CD14-positive monocyte (primary cell): ENCODE measurements at regions not wholly inside any gene's neighbourhood (a gene's known extent, or its start where the extent isn't known, plus 50 kb on each side); places are given as distances from the start of the nearest gene placed in this dataset.

Experiments
- DNase-seq, 3 donors: peaks; one replicate each; pipeline ENCODE4 v3.0.0-alpha.2; 2011 to 2022
- H2AFZ ChIP-seq: 2 replicates; pipeline ENCODE4 v1.6.0; 2012; ENCODE audit warnings: mild to moderate bottlenecking, low read depth, low read length, inconsistent platforms; ENCODE audit not compliant: insufficient read depth, poor library complexity, severe bottlenecking
- H3K27ac ChIP-seq, 2 donors: 1 replicate in 1 of 2; 2 replicates in 1 of 2; pipeline ENCODE4 v1.5.1; 2012 to 2013; ENCODE audit warnings: low read length in 2 of 2, control low read depth in 1 of 2, inconsistent platforms in 1 of 2, low read depth in 1 of 2, mild to moderate bottlenecking in 1 of 2
- H3K27me3 ChIP-seq, 2 donors: one replicate each; pipeline versions ENCODE4 v1.6.0 to v1.6.1; 2011 to 2013; ENCODE audit warnings: low read length in 2 of 2; ENCODE audit not compliant: control insufficient read depth in 2 of 2, insufficient read depth in 2 of 2
- H3K36me3 ChIP-seq, 2 donors: replicated peaks in 1 of 2; 1 replicate in 1 of 2; 2 replicates in 1 of 2; pipeline versions ENCODE4 v1.5.1 to v1.6.1; 2012 to 2013; ENCODE audit warnings: low read length in 2 of 2, control low read depth in 1 of 2, inconsistent platforms in 1 of 2, mild to moderate bottlenecking in 1 of 2; ENCODE audit not compliant: insufficient read depth in 2 of 2, control insufficient read depth in 1 of 2
- H3K4me1 ChIP-seq, 2 donors: 1 replicate in 1 of 2; 2 replicates in 1 of 2; pipeline versions ENCODE4 v1.5.1 to v1.6.1; 2012 to 2013; ENCODE audit warnings: low read length in 2 of 2, control low read depth in 1 of 2, inconsistent platforms in 1 of 2, mild to moderate bottlenecking in 1 of 2, moderate library complexity in 1 of 2; ENCODE audit not compliant: insufficient read depth in 2 of 2, control insufficient read depth in 1 of 2
- H3K4me2 ChIP-seq: replicated peaks from 2 replicates; pipeline ENCODE3; 2012; ENCODE audit warnings: low read length, moderate library complexity, mild to moderate bottlenecking; ENCODE audit not compliant: poor library complexity, severe bottlenecking; ENCODE audit errors: extremely low read depth
- H3K4me3 ChIP-seq, 3 experiments: fragments of 200-600 bp in 1 of 3; sonication (generic) in 1 of 3; replicated peaks in 1 of 3; 1 replicate in 2 of 3; 2 replicates in 1 of 3; pipeline ENCODE4 v1.5.1; 2011 to 2013; ENCODE audit warnings: low read length in 3 of 3, mild to moderate bottlenecking in 3 of 3, control low read depth in 2 of 3, low read depth in 2 of 3, inconsistent platforms in 1 of 3, moderate library complexity in 1 of 3
- H3K79me2 ChIP-seq: 2 replicates; pipeline ENCODE4 v1.6.0; 2012; ENCODE audit warnings: mild to moderate bottlenecking, control low read depth, inconsistent platforms, low read length, moderate library complexity; ENCODE audit not compliant: insufficient read depth
- H3K9ac ChIP-seq: 2 replicates; pipeline ENCODE4 v1.6.0; 2017; ENCODE audit warnings: low read length, mild to moderate bottlenecking; ENCODE audit not compliant: insufficient read depth, poor library complexity, severe bottlenecking
- H3K9me3 ChIP-seq, 2 donors: replicated peaks in 1 of 2; 1 replicate in 1 of 2; 2 replicates in 1 of 2; pipeline versions ENCODE4 v1.5.1 to v1.6.1; 2012 to 2013; ENCODE audit warnings: low read length in 2 of 2, control low read depth in 1 of 2; ENCODE audit not compliant: control insufficient read depth in 1 of 2, insufficient read depth in 1 of 2
- H4K20me1 ChIP-seq: 2 replicates; pipeline ENCODE4 v1.6.0; 2012; ENCODE audit warnings: mild to moderate bottlenecking, low read length, control low read depth, moderate library complexity; ENCODE audit not compliant: insufficient read depth
- H3K27ac Mint-ChIP-seq, 7 donors: one replicate each; pipeline ENCODE4 v1.8.0; 2020; ENCODE audit warnings: mild to moderate bottlenecking in 7 of 7, mixed read lengths in 7 of 7, moderate library complexity in 6 of 7, inconsistent platforms in 2 of 7
- H3K27me3 Mint-ChIP-seq, 3 donors: one replicate each; pipeline ENCODE4 v1.8.0; 2021 to 2022; ENCODE audit warnings: low read depth in 3 of 3, mild to moderate bottlenecking in 3 of 3, mixed read lengths in 3 of 3, moderate library complexity in 3 of 3, inconsistent platforms in 1 of 3
- H3K36me3 Mint-ChIP-seq, 2 donors: one replicate each; pipeline ENCODE4 v1.8.0; 2020; ENCODE audit warnings: mixed read lengths in 2 of 2, inconsistent platforms in 1 of 2, mild to moderate bottlenecking in 1 of 2
- H3K4me1 Mint-ChIP-seq: one replicate; pipeline ENCODE4 v1.8.0; 2020; ENCODE audit warnings: mild to moderate bottlenecking, mixed read lengths
- H3K4me3 Mint-ChIP-seq, 2 donors: one replicate each; pipeline ENCODE4 v1.8.0; 2020; ENCODE audit warnings: mild to moderate bottlenecking in 2 of 2, mixed read lengths in 2 of 2, moderate library complexity in 1 of 2
- H3K9me3 Mint-ChIP-seq, 7 donors: one replicate each; pipeline ENCODE4 v1.8.0; 2020 to 2022; ENCODE audit warnings: mixed read lengths in 7 of 7, mild to moderate bottlenecking in 6 of 7, moderate library complexity in 6 of 7, inconsistent platforms in 2 of 7
- WGBS: methylation state at CpG from one replicate; pipeline ENCODE4 v1.1.5; 2013; ENCODE audit warnings: missing lambda C conversion rate; ENCODE audit not compliant: insufficient coverage; 5-methylcytosine and 5-hydroxymethylcytosine counted together
- intact Hi-C, 2 donors: fragments of 100-400 bp; cut with micrococcal nuclease; formaldehyde crosslinking; loops; one replicate each; pipeline versions ENCODE4 v1.15.0 to v1.15.1; 2023
- TF ChIP-seq, protein P1 (sequence below): fragments of 200-600 bp; IDR thresholded peaks from one replicate; pipeline ENCODE4 v1.8.0; 2022; ENCODE audit warnings: antibody characterized with exemption, mild to moderate bottlenecking

DNA sequence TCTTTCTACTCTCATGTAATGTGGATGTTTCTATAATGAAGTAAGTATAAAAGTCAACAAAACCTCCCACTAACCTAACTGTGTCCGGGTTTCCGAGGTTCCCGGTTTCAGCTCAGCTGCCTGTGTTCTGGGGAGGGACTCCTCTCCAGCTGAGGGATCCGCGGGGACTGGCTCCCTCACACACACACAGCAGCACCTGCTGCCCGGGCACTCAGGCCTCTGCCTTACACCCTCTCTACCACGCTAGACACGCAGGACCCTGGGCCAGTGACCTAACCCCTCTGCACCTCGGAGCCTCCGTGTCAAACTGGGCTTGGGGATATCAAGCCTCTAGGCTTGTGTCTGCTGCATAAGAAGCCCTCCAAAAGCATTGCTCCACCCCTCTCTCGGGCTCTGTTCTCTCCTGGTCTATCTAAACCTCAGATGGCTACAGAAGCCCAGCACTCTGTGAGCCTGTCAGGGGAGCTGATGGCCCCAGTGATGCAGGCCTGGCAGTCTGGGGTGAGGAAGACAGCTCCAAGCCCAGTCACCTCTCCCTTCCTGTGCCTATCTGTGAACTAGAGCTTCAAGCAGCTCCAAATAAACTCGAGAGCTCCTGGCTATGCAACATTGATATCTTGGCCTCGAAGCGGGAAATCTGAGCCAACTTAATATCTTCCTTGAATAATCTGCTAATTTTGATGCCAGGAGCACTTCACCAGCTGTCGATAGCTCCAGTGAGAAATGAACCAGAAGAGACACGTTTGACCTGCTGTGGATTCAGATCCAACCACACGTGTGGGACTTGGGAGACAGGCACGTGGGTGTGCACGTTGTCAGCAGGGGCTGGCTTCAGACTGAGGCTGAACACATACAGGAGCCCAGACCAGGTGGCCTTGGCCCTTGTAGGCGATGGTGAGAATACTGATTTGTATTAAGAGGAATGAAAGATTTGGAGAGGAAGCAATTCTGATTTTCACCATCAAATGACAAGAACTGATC is 232.7 kb upstream of the B3GAT1 start:
- no peaks in the 10 kb centered on the region for H3K4me1 ChIP-seq
- no peaks in the 10 kb centered on the region for H4K20me1 ChIP-seq
- TF ChIP-seq, protein P1, sequence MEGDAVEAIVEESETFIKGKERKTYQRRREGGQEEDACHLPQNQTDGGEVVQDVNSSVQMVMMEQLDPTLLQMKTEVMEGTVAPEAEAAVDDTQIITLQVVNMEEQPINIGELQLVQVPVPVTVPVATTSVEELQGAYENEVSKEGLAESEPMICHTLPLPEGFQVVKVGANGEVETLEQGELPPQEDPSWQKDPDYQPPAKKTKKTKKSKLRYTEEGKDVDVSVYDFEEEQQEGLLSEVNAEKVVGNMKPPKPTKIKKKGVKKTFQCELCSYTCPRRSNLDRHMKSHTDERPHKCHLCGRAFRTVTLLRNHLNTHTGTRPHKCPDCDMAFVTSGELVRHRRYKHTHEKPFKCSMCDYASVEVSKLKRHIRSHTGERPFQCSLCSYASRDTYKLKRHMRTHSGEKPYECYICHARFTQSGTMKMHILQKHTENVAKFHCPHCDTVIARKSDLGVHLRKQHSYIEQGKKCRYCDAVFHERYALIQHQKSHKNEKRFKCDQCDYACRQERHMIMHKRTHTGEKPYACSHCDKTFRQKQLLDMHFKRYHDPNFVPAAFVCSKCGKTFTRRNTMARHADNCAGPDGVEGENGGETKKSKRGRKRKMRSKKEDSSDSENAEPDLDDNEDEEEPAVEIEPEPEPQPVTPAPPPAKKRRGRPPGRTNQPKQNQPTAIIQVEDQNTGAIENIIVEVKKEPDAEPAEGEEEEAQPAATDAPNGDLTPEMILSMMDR, result no peak
- H3K4me3 ChIP-seq, result no peak overlapping the region
- H3K27ac Mint-ChIP-seq, result peak overlapping the region in 1 of 7 donors; percentile 1
- intact Hi-C loops, result no loop called here
- H3K9me3 ChIP-seq, result no peaks in the 10 kb centered on the region
- 83% methylated on average over 14 of the region's 20 CpGs for WGBS
- no peak overlapping the region for H3K9ac ChIP-seq
- no peaks in the 10 kb centered on the region for H3K4me1 Mint-ChIP-seq
- H3K36me3 ChIP-seq, result no peaks in the 10 kb centered on the region
- no peaks in the 10 kb centered on the region for H3K79me2 ChIP-seq
- H3K4me2 ChIP-seq, result no peak overlapping the region
- no peaks in the 10 kb centered on the region for H3K9me3 Mint-ChIP-seq
- H3K27me3 Mint-ChIP-seq, result peaks cover 7 to 17% (median 7%) of the 10 kb centered on the region in 3 donors
- H3K36me3 Mint-ChIP-seq, result no peaks in the 10 kb centered on the region
- no peak overlapping the region for H3K27ac ChIP-seq
- no peak for DNase-seq
- H3K27me3 ChIP-seq, result no peaks in the 10 kb centered on the region
- H2AFZ ChIP-seq, result no peak overlapping the region
- H3K4me3 Mint-ChIP-seq, result no peak overlapping the region

DNA sequence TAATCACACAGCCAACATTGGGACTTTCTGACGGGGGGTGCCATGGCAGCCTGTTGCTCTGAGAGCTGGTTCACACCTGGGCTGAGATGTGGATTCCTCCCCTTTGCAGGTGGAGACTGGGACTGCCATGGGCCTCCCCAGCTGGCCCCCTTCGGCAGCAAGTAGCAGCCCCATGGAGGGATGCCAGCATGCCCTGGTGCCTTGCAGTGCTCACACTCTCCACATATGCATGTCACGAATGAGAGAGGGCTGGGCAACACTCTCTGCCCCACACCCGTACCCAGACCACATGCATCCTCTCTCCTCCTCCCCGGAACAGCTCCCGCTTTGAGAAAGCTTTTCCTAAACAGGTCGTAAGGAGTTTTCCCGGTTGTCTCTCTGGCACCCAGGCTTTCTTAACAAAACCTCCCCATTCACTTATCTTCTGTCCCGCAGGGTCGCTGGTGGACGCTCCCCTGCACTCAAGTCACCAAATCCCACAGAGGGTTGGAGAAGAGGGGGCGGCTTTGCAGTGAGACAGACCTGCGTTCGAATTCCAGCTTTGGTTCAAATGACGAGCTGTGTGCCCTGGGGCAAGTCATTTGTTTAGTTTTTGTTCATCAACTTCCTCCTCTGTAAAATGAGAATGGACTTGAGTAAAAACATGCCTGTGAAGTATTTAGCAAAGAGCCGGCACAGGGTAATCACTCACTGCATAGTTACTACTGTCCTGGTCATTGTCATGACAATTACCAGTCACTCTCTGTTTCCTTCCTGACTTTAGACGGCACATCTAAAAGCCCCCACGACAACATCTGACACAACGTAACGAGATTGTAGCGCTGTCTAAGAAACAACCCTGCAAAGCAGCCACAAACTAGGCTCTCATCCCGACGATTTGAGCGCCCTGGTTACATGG is 231.3 kb upstream of the B3GAT1 start:
- intact Hi-C loops, result no loop called here
- no peak for DNase-seq
- H3K27ac Mint-ChIP-seq, result no peak overlapping the region
- TF ChIP-seq, protein P1, result no peak
- Histone ChIP-seq H3K9ac (no peak overlapping the region), H3K79me2 (no peaks in the 10 kb centered on the region), H4K20me1 (no peaks in the 10 kb centered on the region), H3K36me3 (no peaks in the 10 kb centered on the region), H3K4me1 (no peaks in the 10 kb centered on the region), H3K9me3 (no peaks in the 10 kb centered on the region), H3K4me3 (no peak overlapping the region), H3K4me2 (no peak overlapping the region), H2AFZ (no peak overlapping the region), H3K27me3 (no peaks in the 10 kb centered on the region), H3K27ac (no peak overlapping the region)
- H3K4me3 Mint-ChIP-seq, result no peak overlapping the region
- WGBS, result 52% methylated on average over 12 of the region's 24 CpGs
- peaks cover 5 to 7% (median 7%) of the 10 kb centered on the region in 3 donors for H3K27me3 Mint-ChIP-seq
- no peaks in the 10 kb centered on the region for H3K9me3 Mint-ChIP-seq
- no peaks in the 10 kb centered on the region for H3K4me1 Mint-ChIP-seq
- no peaks in the 10 kb centered on the region for H3K36me3 Mint-ChIP-seq
